CD8-positive, alpha-beta memory T cell (primary cell): ENCODE measurements at regions not wholly inside any gene's neighbourhood (a gene's known extent, or its start where the extent isn't known, plus 50 kb on each side); places are given as distances from the start of the nearest gene placed in this dataset.

Experiments
- CTCF ChIA-PET: fragments of 350-600 bp; sonication (Branson Sonifier 250); formaldehyde crosslinking; loops from one replicate; lab custom pipeline; 2021; ENCODE audit warnings: antibody characterized with exemption; lab: Charles Lee
- POLR2A ChIA-PET: fragments of 350-600 bp; sonication (Branson Sonifier 250); formaldehyde crosslinking; loops from one replicate; lab custom pipeline; 2021; ENCODE audit warnings: antibody characterized with exemption; lab: Charles Lee
- DNase-seq, 5 donors: peaks; one replicate each; pipeline versions ENCODE4 v3.0.0 to v3.0.0-alpha.2; 2020 to 2022; ENCODE audit warnings: mixed read lengths in 1 of 5
- H3K27ac ChIP-seq: one replicate; pipeline ENCODE4 v1.7.0; 2013; ENCODE audit warnings: low read depth, mild to moderate bottlenecking, low read length, moderate library complexity
- H3K27me3 ChIP-seq: 2 replicates; pipeline ENCODE4 v1.7.0; 2013; ENCODE audit warnings: low read length, mild to moderate bottlenecking; ENCODE audit not compliant: insufficient read depth, poor library complexity, severe bottlenecking
- H3K36me3 ChIP-seq: 2 replicates; pipeline ENCODE4 v1.7.0; 2013; ENCODE audit warnings: mild to moderate bottlenecking, low read length, moderate library complexity; ENCODE audit not compliant: insufficient read depth
- H3K4me1 ChIP-seq: 2 replicates; pipeline ENCODE4 v1.7.0; 2013; ENCODE audit warnings: mild to moderate bottlenecking, low read length, moderate library complexity; ENCODE audit not compliant: insufficient read depth
- H3K4me3 ChIP-seq: 2 replicates; pipeline ENCODE4 v1.7.0; 2013; ENCODE audit warnings: mild to moderate bottlenecking, low read length
- H3K9me3 ChIP-seq: 2 replicates; pipeline ENCODE4 v1.7.0; 2013; ENCODE audit warnings: mild to moderate bottlenecking, low read length
- H3K27ac Mint-ChIP-seq, 8 donors: one replicate each; pipeline ENCODE4 v1.8.0; 2020 to 2021; ENCODE audit warnings: mixed read lengths in 8 of 8, mild to moderate bottlenecking in 6 of 8, inconsistent platforms in 3 of 8, moderate library complexity in 3 of 8
- H3K27me3 Mint-ChIP-seq, 2 donors: one replicate each; pipeline ENCODE4 v1.8.0; 2020 to 2021; ENCODE audit warnings: mixed read lengths in 2 of 2, mild to moderate bottlenecking in 1 of 2, moderate library complexity in 1 of 2
- H3K36me3 Mint-ChIP-seq, 3 donors: one replicate each; pipeline ENCODE4 v1.8.0; 2020 to 2021; ENCODE audit warnings: mixed read lengths in 3 of 3, inconsistent platforms in 1 of 3, mild to moderate bottlenecking in 1 of 3
- H3K4me1 Mint-ChIP-seq, 3 donors: one replicate each; pipeline ENCODE4 v1.8.0; 2020 to 2021; ENCODE audit warnings: mixed read lengths in 3 of 3, inconsistent platforms in 1 of 3, mild to moderate bottlenecking in 1 of 3
- H3K4me3 Mint-ChIP-seq, 7 donors: one replicate each; pipeline ENCODE4 v1.8.0; 2020 to 2021; ENCODE audit warnings: mixed read lengths in 7 of 7, mild to moderate bottlenecking in 6 of 7, moderate library complexity in 4 of 7, inconsistent platforms in 2 of 7
- H3K9me3 Mint-ChIP-seq, 5 donors: one replicate each; pipeline ENCODE4 v1.8.0; 2020 to 2022; ENCODE audit warnings: mixed read lengths in 5 of 5, mild to moderate bottlenecking in 3 of 5, moderate library complexity in 2 of 5, inconsistent platforms in 1 of 5

- H3K36me3 ChIP-seq, result no peaks in the 10 kb centered on the region
- no peaks in the 10 kb centered on the region for H3K9me3 ChIP-seq
- no peaks in the 10 kb centered on the region for H3K27me3 ChIP-seq
- H3K4me1 Mint-ChIP-seq, result no peaks in the 10 kb centered on the region
- no peak overlapping the region for H3K27ac ChIP-seq
- DNase-seq, result no peak
- H3K4me3 ChIP-seq, result no peak overlapping the region
- H3K4me3 Mint-ChIP-seq, result no peak overlapping the region
- H3K27me3 Mint-ChIP-seq, result peaks cover 0 to 1% of the 10 kb centered on the region in 2 donors
- ChIA-PET CTCF (no interaction called here), POLR2A (no interaction called here)
- H3K9me3 Mint-ChIP-seq, result peaks cover 0 to 3% (median 0%) of the 10 kb centered on the region in 5 donors
- no peak overlapping the region for H3K27ac Mint-ChIP-seq
- no peaks in the 10 kb centered on the region for H3K4me1 ChIP-seq
- H3K36me3 Mint-ChIP-seq, result no peaks in the 10 kb centered on the region
These were observed 270.1 kb downstream of the RDH14 start for GRCh38 chr2:18290386-18290785.

DNA sequence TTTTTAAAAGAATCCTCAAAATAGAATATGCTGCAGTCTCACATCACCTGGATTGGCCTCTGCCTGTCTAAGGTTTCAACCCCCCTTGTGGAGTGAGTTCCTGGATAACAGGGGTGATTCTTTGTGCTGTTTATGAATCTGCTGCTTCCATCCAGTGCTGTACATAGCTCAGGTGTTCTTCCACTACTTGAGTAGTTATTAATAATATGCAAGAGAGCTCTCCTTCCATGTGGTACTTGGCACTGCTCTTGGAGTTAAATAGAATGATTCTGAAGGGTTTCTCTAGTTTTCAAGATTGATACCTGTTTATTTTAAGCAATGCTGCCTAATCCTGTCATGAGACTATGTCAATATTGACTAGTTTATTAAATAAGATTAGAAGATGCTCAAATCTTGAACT is 273.6 kb downstream of the RDH14 start:
- Mint-ChIP-seq H3K4me3 (no peak overlapping the region), H3K4me1 (no peaks in the 10 kb centered on the region), H3K27ac (no peak overlapping the region), H3K27me3 (peaks cover 0 to 1% of the 10 kb centered on the region in 2 donors), H3K9me3 (peaks cover 0 to 4% (median 0%) of the 10 kb centered on the region in 5 donors), H3K36me3 (no peaks in the 10 kb centered on the region)
- ChIA-PET CTCF (no interaction called here), POLR2A (no interaction called here)
- no peaks in the 10 kb centered on the region for H3K36me3 ChIP-seq
- H3K9me3 ChIP-seq, result no peaks in the 10 kb centered on the region
- H3K4me3 ChIP-seq, result no peak overlapping the region
- no peak for DNase-seq
- H3K4me1 ChIP-seq, result no peaks in the 10 kb centered on the region
- H3K27ac ChIP-seq, result no peak overlapping the region
- H3K27me3 ChIP-seq, result no peaks in the 10 kb centered on the region

DNA sequence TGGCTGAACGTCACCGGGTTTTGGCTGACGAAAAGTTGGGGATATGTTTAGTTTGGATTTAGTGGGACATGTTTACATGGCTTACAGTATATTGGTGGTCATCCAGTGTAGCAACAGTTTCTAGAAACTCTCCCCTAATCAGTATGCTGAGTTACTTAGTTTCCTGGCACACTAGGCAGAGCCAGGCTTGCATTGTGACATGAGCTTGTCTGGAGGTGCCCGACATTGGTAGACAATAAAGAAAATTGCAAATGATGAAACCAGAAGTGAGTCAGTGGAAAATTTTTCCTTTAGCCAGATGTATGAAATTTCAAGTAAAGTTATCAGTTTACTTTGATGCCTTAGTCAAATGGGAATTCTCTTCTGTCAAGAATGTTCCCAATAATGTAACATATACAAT is 276.1 kb downstream of the RDH14 start:
- no peaks in the 10 kb centered on the region for H3K36me3 Mint-ChIP-seq
- peaks cover 0 to 1% of the 10 kb centered on the region in 2 donors for H3K27me3 Mint-ChIP-seq
- H3K4me3 Mint-ChIP-seq, result no peak overlapping the region
- Histone ChIP-seq H3K36me3 (no peaks in the 10 kb centered on the region), H3K9me3 (no peaks in the 10 kb centered on the region), H3K27ac (no peak overlapping the region), H3K4me3 (no peak overlapping the region), H3K27me3 (no peaks in the 10 kb centered on the region), H3K4me1 (no peaks in the 10 kb centered on the region)
- H3K27ac Mint-ChIP-seq, result no peak overlapping the region
- ChIA-PET CTCF (no interaction called here), POLR2A (no interaction called here)
- H3K4me1 Mint-ChIP-seq, result no peaks in the 10 kb centered on the region
- peaks cover 0 to 4% (median 0%) of the 10 kb centered on the region in 5 donors for H3K9me3 Mint-ChIP-seq
- no peak for DNase-seq

- Histone ChIP-seq H3K4me1 (no peaks in the 10 kb centered on the region), H3K36me3 (no peaks in the 10 kb centered on the region), H3K27ac (no peak overlapping the region), H3K9me3 (no peaks in the 10 kb centered on the region), H3K27me3 (no peaks in the 10 kb centered on the region), H3K4me3 (no peak overlapping the region)
- no peaks in the 10 kb centered on the region for H3K4me1 Mint-ChIP-seq
- peaks cover 0 to 1% of the 10 kb centered on the region in 2 donors for H3K27me3 Mint-ChIP-seq
- no peak overlapping the region for H3K27ac Mint-ChIP-seq
- CTCF ChIA-PET, result interaction anchor here (1.3 kb wide), 1 partner anchor 11 kb away, joined by 3 read pairs; no protein-coding TSS in a partner anchor
- DNase-seq, result no peak
- H3K4me3 Mint-ChIP-seq, result no peak overlapping the region
- H3K36me3 Mint-ChIP-seq, result no peaks in the 10 kb centered on the region
- POLR2A ChIA-PET, result no interaction called here
- H3K9me3 Mint-ChIP-seq, result peaks cover 0 to 4% (median 0%) of the 10 kb centered on the region in 5 donors
These were observed 278.4 kb downstream of the RDH14 start for GRCh38 chr2:18282026-18282425.

GRCh38 chr2:18276583-18277075 is 283.8 kb downstream of the RDH14 start:
- Histone ChIP-seq H3K36me3 (no peaks in the 10 kb centered on the region), H3K9me3 (no peaks in the 10 kb centered on the region), H3K27me3 (no peaks in the 10 kb centered on the region), H3K27ac (no peak overlapping the region), H3K4me1 (no peaks in the 10 kb centered on the region), H3K4me3 (no peak overlapping the region)
- no peaks in the 10 kb centered on the region for H3K9me3 Mint-ChIP-seq
- ChIA-PET CTCF (no interaction called here), POLR2A (no interaction called here)
- no peak overlapping the region for H3K4me3 Mint-ChIP-seq
- no peaks in the 10 kb centered on the region for H3K4me1 Mint-ChIP-seq
- H3K27ac Mint-ChIP-seq, result no peak overlapping the region
- DNase-seq, result no peak
- no peaks in the 10 kb centered on the region for H3K36me3 Mint-ChIP-seq
- H3K27me3 Mint-ChIP-seq, result no peaks in the 10 kb centered on the region

GRCh38 chr2:18273205-18273604 is 287.2 kb downstream of the RDH14 start:
- Histone ChIP-seq H3K27me3 (no peaks in the 10 kb centered on the region), H3K4me1 (no peaks in the 10 kb centered on the region), H3K4me3 (no peak overlapping the region), H3K27ac (no peak overlapping the region), H3K36me3 (no peaks in the 10 kb centered on the region), H3K9me3 (no peaks in the 10 kb centered on the region)
- Mint-ChIP-seq H3K4me3 (no peak overlapping the region), H3K27me3 (no peaks in the 10 kb centered on the region), H3K4me1 (no peaks in the 10 kb centered on the region), H3K36me3 (no peaks in the 10 kb centered on the region), H3K9me3 (no peaks in the 10 kb centered on the region), H3K27ac (no peak overlapping the region)
- no peak for DNase-seq
- ChIA-PET POLR2A (no interaction called here), CTCF (no interaction called here)

DNA sequence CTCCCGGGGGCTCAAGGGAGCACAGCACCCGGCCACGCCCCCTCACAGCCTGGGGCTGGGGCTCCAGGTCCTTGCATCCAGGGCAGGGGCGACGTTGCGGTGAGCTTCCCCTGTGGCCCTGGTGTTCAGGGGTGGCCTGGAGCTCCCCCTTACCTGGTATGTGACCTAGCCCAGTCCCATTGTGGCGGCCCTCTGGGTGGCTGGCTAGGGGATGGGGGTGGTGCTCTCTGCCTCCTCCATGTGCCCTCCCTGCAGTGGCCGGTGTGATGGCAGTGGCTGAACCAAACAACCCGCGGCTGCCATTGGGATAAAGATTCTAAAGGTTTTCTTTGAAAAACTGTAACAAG is 288.3 kb downstream of the RDH14 start:
- no peak overlapping the region for H3K27ac Mint-ChIP-seq
- Histone ChIP-seq H3K4me1 (no peaks in the 10 kb centered on the region), H3K9me3 (no peaks in the 10 kb centered on the region), H3K27ac (no peak overlapping the region), H3K27me3 (no peaks in the 10 kb centered on the region), H3K4me3 (no peak overlapping the region), H3K36me3 (no peaks in the 10 kb centered on the region)
- H3K36me3 Mint-ChIP-seq, result no peaks in the 10 kb centered on the region
- POLR2A ChIA-PET, result no interaction called here
- CTCF ChIA-PET, result no interaction called here
- no peaks in the 10 kb centered on the region for H3K27me3 Mint-ChIP-seq
- no peaks in the 10 kb centered on the region for H3K4me1 Mint-ChIP-seq
- H3K4me3 Mint-ChIP-seq, result no peak overlapping the region
- H3K9me3 Mint-ChIP-seq, result no peaks in the 10 kb centered on the region
- no peak for DNase-seq

DNA sequence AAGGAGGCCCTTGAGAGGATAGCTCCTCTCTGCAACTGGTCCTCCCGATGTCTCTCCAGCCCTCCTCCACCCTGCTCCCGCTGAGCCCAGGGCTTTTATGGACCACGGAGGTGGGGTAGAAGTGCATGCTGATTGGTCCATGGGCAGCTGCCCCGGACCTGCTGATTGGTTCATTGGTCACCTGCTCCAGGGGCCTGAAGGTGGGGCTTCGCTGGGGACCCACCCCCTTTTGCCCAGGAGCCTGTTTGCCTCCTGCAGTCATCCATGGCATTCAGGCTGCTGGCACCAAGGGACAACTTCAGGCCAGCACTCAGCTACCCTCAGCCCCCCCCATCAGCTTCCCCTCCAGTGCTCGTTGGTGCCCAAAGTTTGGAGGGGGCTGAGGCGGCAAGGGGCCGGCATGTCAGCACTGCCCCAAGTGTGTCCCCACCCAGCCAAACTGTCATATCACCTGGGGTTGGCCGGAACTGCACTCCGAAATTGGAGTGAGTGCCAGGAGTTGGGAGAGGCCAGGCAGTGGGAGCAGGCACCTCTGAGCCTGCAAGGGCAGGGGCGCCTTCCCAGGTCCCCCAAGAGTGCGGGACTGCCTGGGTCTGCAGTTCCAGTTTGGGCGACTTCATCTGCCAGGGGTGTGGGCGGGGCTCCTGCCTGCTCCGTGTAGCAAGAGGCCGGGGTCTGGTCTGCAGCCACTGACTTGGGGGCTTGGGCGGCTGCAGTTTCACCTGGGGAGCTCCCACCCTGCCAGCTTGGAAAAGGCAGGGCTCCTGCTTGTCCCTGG is 288.9 kb downstream of the RDH14 start:
- DNase-seq, result no peak
- Histone ChIP-seq H3K27me3 (no peaks in the 10 kb centered on the region), H3K36me3 (no peaks in the 10 kb centered on the region), H3K4me3 (no peak overlapping the region), H3K27ac (no peak overlapping the region), H3K9me3 (no peaks in the 10 kb centered on the region), H3K4me1 (no peaks in the 10 kb centered on the region)
- Mint-ChIP-seq H3K4me1 (no peaks in the 10 kb centered on the region), H3K27me3 (no peaks in the 10 kb centered on the region), H3K9me3 (no peaks in the 10 kb centered on the region), H3K36me3 (no peaks in the 10 kb centered on the region), H3K27ac (no peak overlapping the region), H3K4me3 (no peak overlapping the region)
- ChIA-PET CTCF (interaction anchor here (1.2 kb wide), 1 partner anchor 10 kb away, joined by 3 read pairs; no protein-coding TSS in a partner anchor), POLR2A (no interaction called here)
